Prostate gland (tissue), 2 donors: ENCODE measurements at regions not wholly inside any gene's neighbourhood (a gene's known extent, or its start where the extent isn't known, plus 50 kb on each side); places are given as distances from the start of the nearest gene placed in this dataset.

Experiments
- CTCF ChIP-seq, 4 experiments: fragments of 200-600 bp in 2 of 4; fragments of 450-650 bp in 2 of 4; sonication (generic) in 2 of 4; IDR thresholded peaks; 1 replicate in 3 of 4; 2 replicates in 1 of 4; pipeline ENCODE4 v1.5.1; 2016 to 2019; ENCODE audit warnings: antibody characterized with exemption in 4 of 4, mild to moderate bottlenecking in 2 of 4, moderate library complexity in 2 of 4
- POLR2A ChIP-seq: fragments of 450-650 bp; IDR thresholded peaks from one replicate; pipeline ENCODE4 v1.6.1; 2016; ENCODE audit warnings: antibody characterized with exemption, mild to moderate bottlenecking
- POLR2AphosphoS5 ChIP-seq: sonication (generic); formaldehyde crosslinking; IDR thresholded peaks from one replicate; pipeline ENCODE4 v1.6.1; 2017; ENCODE audit warnings: antibody characterized with exemption

DNA sequence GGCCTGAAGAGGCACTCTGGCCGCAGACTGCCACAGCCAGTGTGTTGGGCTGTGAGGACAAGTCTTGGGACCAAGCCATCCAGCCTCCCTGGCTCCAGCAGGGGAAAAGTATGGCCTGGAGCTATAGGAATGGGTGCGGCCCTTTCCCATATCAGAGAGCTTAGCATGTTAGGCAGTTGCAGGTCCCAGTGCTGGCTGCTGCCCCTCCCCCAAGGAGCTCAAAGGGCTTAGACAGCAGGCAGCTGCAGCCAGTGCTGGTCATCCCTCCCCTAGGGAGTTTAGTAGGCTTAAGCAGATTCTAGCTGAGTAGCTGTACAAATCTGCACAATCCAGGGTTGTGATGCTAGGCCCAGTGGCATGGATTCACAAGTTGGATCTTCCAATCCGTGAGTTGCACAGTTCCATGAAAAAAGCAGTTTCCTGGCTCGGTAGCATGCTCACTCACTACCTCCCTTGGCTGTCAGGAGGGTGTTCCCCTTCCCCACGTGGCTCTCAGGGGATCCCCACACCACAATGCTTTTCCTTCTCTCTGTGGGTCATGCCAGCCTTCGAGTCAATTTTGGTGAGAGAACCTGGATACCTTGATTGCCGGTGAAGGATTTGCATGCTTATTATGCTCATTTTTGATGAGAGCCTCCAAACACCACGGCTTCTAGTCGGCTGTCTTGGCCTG, 1490.8 kb downstream of the BRINP3 start:
- no peak for TF ChIP-seq CTCF (IDR thresholded peaks at IDR 0.05)
- TF ChIP-seq POLR2A: no peak
- no peak for TF ChIP-seq POLR2AphosphoS5
